Ovary (tissue), 7 donors: ENCODE measurements at regions not wholly inside any gene's neighbourhood (a gene's known extent, or its start where the extent isn't known, plus 50 kb on each side); places are given as distances from the start of the nearest gene placed in this dataset.

Experiments
- DNase-seq, 5 donors: peaks; one replicate each; pipeline ENCODE4 v3.0.0-alpha.2; 2019 to 2020
- H3K27ac ChIP-seq, 2 donors: fragments of 200-600 bp; one replicate each; pipeline versions ENCODE4 v1.5.1 to v1.8.0; 2019 to 2022
- H3K27me3 ChIP-seq: fragments of 200-600 bp; one replicate; pipeline ENCODE4 v1.8.0; 2022
- H3K36me3 ChIP-seq: fragments of 200-600 bp; sonication (generic); one replicate; pipeline ENCODE4 v1.5.1; 2019
- H3K4me1 ChIP-seq: one replicate; pipeline ENCODE4 v1.8.1; 2013; ENCODE audit warnings: mild to moderate bottlenecking, moderate library complexity; ENCODE audit not compliant: insufficient read depth
- H3K4me3 ChIP-seq: fragments of 200-600 bp; sonication (generic); one replicate; pipeline ENCODE4 v1.5.1; 2017
- H3K9me3 ChIP-seq, 2 donors: fragments of 200-600 bp in 1 of 2; sonication (generic) in 1 of 2; one replicate each; pipeline versions ENCODE4 v1.5.1 to v1.8.1; 2013 to 2019; ENCODE audit warnings: mild to moderate bottlenecking in 1 of 2, moderate library complexity in 1 of 2
- EP300 ChIP-seq: sonication (generic); formaldehyde crosslinking; IDR thresholded peaks from one replicate; pipeline ENCODE4 v1.6.1; 2017; ENCODE audit warnings: antibody characterized with exemption
- POLR2A ChIP-seq: fragments of 450-650 bp; IDR thresholded peaks from one replicate; pipeline ENCODE4 v1.6.1; 2017; ENCODE audit warnings: antibody characterized with exemption, mild to moderate bottlenecking, moderate library complexity
- WGBS, 3 donors: extraction: QIAGEN DNeasy Blood & Tissue Kit in 1 of 3; methylation state at CpG; one replicate each; pipeline versions ENCODE4 v1.1.5 to v1.1.7; 2013 to 2017; 5-methylcytosine and 5-hydroxymethylcytosine counted together
- intact Hi-C, 4 donors: fragments of 100-400 bp; cut with DNase I; formaldehyde crosslinking; loops; one replicate each; pipeline versions ENCODE4 v1.11.0 to v1.15.1; 2022 to 2023
- TF ChIP-seq, protein P1 (sequence below), 3 donors: fragments of 450-650 bp in 2 of 3; fragments of 200-600 bp in 1 of 3; IDR thresholded peaks; one replicate each; pipeline versions ENCODE4 v1.5.1 to v1.8.0; 2016 to 2022; ENCODE audit warnings: antibody characterized with exemption in 3 of 3, mild to moderate bottlenecking in 1 of 3
- donor health status: DM: no; HTN: no; CAD: no; lungs with moderate emphysema.
- donor health status: DM: no; HTN: no; CAD: no.
- donor health status: Bipolar disorder and iron deficiency.
- donor health status: DM: no; HTN: no; CAD: no.
- donor health status: DM: yes; HTN: yes; CAD: no.

GRCh38 chr12:124397399-124397679 is 102.4 kb downstream of the RFLNA start:
- TF ChIP-seq, protein P1, sequence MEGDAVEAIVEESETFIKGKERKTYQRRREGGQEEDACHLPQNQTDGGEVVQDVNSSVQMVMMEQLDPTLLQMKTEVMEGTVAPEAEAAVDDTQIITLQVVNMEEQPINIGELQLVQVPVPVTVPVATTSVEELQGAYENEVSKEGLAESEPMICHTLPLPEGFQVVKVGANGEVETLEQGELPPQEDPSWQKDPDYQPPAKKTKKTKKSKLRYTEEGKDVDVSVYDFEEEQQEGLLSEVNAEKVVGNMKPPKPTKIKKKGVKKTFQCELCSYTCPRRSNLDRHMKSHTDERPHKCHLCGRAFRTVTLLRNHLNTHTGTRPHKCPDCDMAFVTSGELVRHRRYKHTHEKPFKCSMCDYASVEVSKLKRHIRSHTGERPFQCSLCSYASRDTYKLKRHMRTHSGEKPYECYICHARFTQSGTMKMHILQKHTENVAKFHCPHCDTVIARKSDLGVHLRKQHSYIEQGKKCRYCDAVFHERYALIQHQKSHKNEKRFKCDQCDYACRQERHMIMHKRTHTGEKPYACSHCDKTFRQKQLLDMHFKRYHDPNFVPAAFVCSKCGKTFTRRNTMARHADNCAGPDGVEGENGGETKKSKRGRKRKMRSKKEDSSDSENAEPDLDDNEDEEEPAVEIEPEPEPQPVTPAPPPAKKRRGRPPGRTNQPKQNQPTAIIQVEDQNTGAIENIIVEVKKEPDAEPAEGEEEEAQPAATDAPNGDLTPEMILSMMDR (IDR thresholded peaks at IDR 0.05): no peak
- no peak for TF ChIP-seq POLR2A
- no peak for TF ChIP-seq EP300
- Histone ChIP-seq H3K4me3 (no peak overlapping the region), H3K27ac (peak overlapping the region in 1 of 2 donors; percentile 48), H3K27me3 (no peaks in the 10 kb centered on the region), H3K36me3 (no peaks in the 10 kb centered on the region), H3K9me3 (no peaks in the 10 kb centered on the region), H3K4me1 (peaks cover 22% of the 10 kb centered on the region)
- intact Hi-C loops: no loop called here
- 39 to 67% (median 41%) methylated on average over 4 to 7 of the region's 7 CpGs for WGBS, 3 donors
- no peak for DNase-seq

GRCh38 chr12:124396544-124397398 is 101.9 kb downstream of the RFLNA start:
- peak in 3 of 5 donors; percentile 46 to 48 (median 48) for DNase-seq
- intact Hi-C loops: no loop called here
- TF ChIP-seq, protein P1 (IDR thresholded peaks at IDR 0.05): no peak
- TF ChIP-seq POLR2A (no peak), EP300 (no peak)
- H3K27me3 ChIP-seq: no peaks in the 10 kb centered on the region
- H3K4me1 ChIP-seq: peaks cover 22% of the 10 kb centered on the region
- peak overlapping the region in 1 of 2 donors; percentile 48 for H3K27ac ChIP-seq
- 74 to 84% (median 81%) methylated on average over 28 to 35 of the region's 35 CpGs for WGBS, 3 donors
- no peaks in the 10 kb centered on the region for H3K9me3 ChIP-seq
- no peak overlapping the region for H3K4me3 ChIP-seq
- H3K36me3 ChIP-seq: no peaks in the 10 kb centered on the region

DNA sequence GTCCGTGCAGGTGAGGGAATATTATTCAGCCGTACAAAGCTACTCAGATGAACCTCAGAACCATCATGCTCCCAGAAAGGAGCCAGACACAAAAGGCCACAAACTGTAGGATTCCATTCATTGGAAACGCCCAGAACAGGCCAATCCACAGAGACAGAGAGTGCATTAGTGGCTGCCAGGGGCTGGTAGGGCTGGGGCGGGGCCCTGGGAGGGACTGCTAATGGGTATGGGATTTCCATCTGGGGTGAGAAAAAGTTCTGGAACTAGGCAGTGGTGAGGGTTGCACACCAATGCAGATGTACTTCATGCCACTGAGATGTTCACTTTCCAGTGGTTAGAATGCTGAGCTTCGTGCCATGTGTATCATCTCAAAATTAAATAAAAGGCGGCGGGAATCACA is 101.1 kb downstream of the RFLNA start:
- peaks cover 22% of the 10 kb centered on the region for H3K4me1 ChIP-seq
- intact Hi-C loops: no loop called here
- H3K4me3 ChIP-seq: no peak overlapping the region
- no peaks in the 10 kb centered on the region for H3K36me3 ChIP-seq
- TF ChIP-seq, protein P1 (IDR thresholded peaks at IDR 0.05): no peak
- no peak for TF ChIP-seq POLR2A
- TF ChIP-seq EP300: no peak
- no peaks in the 10 kb centered on the region for H3K27me3 ChIP-seq
- H3K27ac ChIP-seq: no peak overlapping the region
- 83 to 89% (median 84%) methylated on average over 7 of the region's 7 CpGs for WGBS, 3 donors
- DNase-seq: no peak
- no peaks in the 10 kb centered on the region for H3K9me3 ChIP-seq

DNA sequence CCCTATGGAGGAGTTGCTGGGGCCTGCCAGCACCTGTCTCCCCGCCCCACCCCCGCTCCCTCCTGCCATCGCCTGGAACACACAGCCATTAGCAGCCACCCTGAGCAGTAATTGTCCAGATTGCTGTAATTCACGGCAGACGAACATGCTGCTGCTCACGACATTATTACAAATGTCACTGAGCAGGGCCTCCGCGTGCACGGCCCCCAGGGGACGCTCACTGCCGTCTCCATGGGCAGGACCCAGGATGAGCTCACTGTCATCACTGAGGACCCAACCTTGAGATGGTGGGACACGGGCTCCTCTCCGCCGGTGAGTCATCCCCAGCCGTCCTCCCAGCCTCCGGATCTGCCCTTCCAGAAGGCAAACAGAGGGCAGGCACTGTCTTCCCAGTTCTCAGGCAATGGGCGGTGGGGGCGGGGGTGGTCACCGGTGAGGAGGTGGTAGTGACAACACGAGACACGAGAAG is 100.4 kb downstream of the RFLNA start:
- intact Hi-C loops: no loop called here
- 74 to 77% (median 75%) methylated on average over 21 of the region's 21 CpGs for WGBS, 3 donors
- peak in 1 of 5 donors; percentile 39 for DNase-seq
- no peaks in the 10 kb centered on the region for H3K9me3 ChIP-seq
- H3K27ac ChIP-seq: peak overlapping the region in 1 of 2 donors; percentile 67
- no peaks in the 10 kb centered on the region for H3K36me3 ChIP-seq
- peaks cover 22% of the 10 kb centered on the region for H3K4me1 ChIP-seq
- no peak overlapping the region for H3K4me3 ChIP-seq
- TF ChIP-seq, protein P1 (IDR thresholded peaks at IDR 0.05): no peak
- TF ChIP-seq EP300 (no peak), POLR2A (no peak)
- H3K27me3 ChIP-seq: no peaks in the 10 kb centered on the region
